ENCODE measurements at regions not wholly inside any gene's neighbourhood (a gene's known extent, or its start where the extent isn't known, plus 50 kb on each side); places are given as distances from the start of the nearest gene placed in this dataset.

- TF ChIP-seq CHD4 (IDR thresholded peaks at IDR 0.05; ENCODE audit: borderline replicate concordance) = no peak
- TF ChIP-seq USF2 (IDR thresholded peaks at IDR 0.05) = no peak
- TF ChIP-seq POLR2A (IDR thresholded peaks at IDR 0.05; ENCODE audit: low read length) = no peak
- TF ChIP-seq HDAC2 (IDR thresholded peaks at IDR 0.05) = no peak
- no peak for TF ChIP-seq CTCF (IDR thresholded peaks at IDR 0.05)
- TF ChIP-seq SMC3 (IDR thresholded peaks at IDR 0.05) = no peak
- TF ChIP-seq RCOR1 (IDR thresholded peaks at IDR 0.05; ENCODE audit: low read depth, low read length) = no peak
- TF ChIP-seq MAZ (IDR thresholded peaks at IDR 0.05; ENCODE audit: borderline replicate concordance, low read depth, low read length) = no peak
- TF ChIP-seq RFX5 (IDR thresholded peaks at IDR 0.05) = no peak
These were observed 147.1 kb upstream of the PPP1R26 start for GRCh38 chr9:135332516-135332915.

Measured in A549 (cell line).